Osteoblast (primary cell): ENCODE measurements at regions not wholly inside any gene's neighbourhood (a gene's known extent, or its start where the extent isn't known, plus 50 kb on each side); places are given as distances from the start of the nearest gene placed in this dataset.

Source experiments
- DNase-seq: peaks from one replicate; pipeline ENCODE4 v3.0.0; 2011; ENCODE audit warnings: low spot score, mixed read lengths; ENCODE audit not compliant: insufficient read length; ENCODE audit errors: missing footprints
- H2AFZ ChIP-seq: 2 replicates; pipeline ENCODE4 v1.6.0; 2011; ENCODE audit warnings: mild to moderate bottlenecking, low read length
- H3K27ac ChIP-seq: 2 replicates; pipeline ENCODE4 v1.5.1; 2011; ENCODE audit warnings: mild to moderate bottlenecking, low read depth, low read length, moderate library complexity
- H3K27me3 ChIP-seq: 2 replicates; pipeline ENCODE4 v1.6.0; 2012; ENCODE audit warnings: mild to moderate bottlenecking, control low read depth, inconsistent platforms, low read length, moderate library complexity; ENCODE audit not compliant: insufficient read depth
- H3K36me3 ChIP-seq: 2 replicates; pipeline ENCODE4 v1.5.1; 2011; ENCODE audit warnings: mild to moderate bottlenecking, low read length, control low read depth, moderate library complexity; ENCODE audit not compliant: insufficient read depth
- H3K4me1 ChIP-seq: 2 replicates; pipeline ENCODE4 v1.5.1; 2011; ENCODE audit warnings: mild to moderate bottlenecking, low read length, control low read depth, moderate library complexity; ENCODE audit not compliant: insufficient read depth
- H3K4me2 ChIP-seq: 2 replicates; pipeline ENCODE4 v1.6.0; 2011; ENCODE audit warnings: mild to moderate bottlenecking, low read length; ENCODE audit not compliant: insufficient read depth
- H3K4me3 ChIP-seq: fragments of 200-600 bp; sonication (generic); 3 replicates; pipeline ENCODE4 v1.5.1; 2012; ENCODE audit warnings: mild to moderate bottlenecking, low read length, inconsistent platforms; ENCODE audit not compliant: insufficient read depth
- H3K79me2 ChIP-seq: 2 replicates; pipeline ENCODE4 v1.6.0; 2012; ENCODE audit warnings: mild to moderate bottlenecking, low read length, control low read depth, inconsistent platforms; ENCODE audit not compliant: insufficient read depth
- H3K9me3 ChIP-seq: 2 replicates; pipeline ENCODE4 v1.5.1; 2011; ENCODE audit warnings: low read depth, low read length, control low read depth
- H4K20me1 ChIP-seq: 2 replicates; pipeline ENCODE4 v1.6.0; 2012; ENCODE audit warnings: mild to moderate bottlenecking, low read length, control low read depth; ENCODE audit not compliant: insufficient read depth
- TF ChIP-seq, protein P1 (sequence below): IDR thresholded peaks from 2 replicates; pipeline ENCODE4 v1.5.1; 2011; ENCODE audit warnings: mild to moderate bottlenecking, low read depth, low read length, moderate library complexity; ENCODE audit errors: extremely low read depth

DNA sequence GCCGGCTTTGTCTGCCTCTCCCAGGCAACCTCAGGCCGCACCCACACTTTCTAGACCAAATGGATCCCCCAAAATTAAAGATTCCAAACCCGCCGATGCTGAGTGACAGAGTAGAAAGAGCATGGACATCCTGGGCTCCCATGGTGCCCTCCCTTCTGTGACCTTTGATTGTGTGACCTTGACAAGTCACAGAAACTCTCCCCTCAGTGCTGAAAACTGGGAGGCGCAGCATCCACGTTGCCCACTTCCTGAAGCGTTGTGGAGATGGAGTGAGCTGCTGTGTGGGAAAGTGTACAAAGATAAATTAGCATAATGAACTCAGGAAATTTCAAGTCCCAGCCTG is 74.4 kb upstream of the MFGE8 start:
- TF ChIP-seq, protein P1, sequence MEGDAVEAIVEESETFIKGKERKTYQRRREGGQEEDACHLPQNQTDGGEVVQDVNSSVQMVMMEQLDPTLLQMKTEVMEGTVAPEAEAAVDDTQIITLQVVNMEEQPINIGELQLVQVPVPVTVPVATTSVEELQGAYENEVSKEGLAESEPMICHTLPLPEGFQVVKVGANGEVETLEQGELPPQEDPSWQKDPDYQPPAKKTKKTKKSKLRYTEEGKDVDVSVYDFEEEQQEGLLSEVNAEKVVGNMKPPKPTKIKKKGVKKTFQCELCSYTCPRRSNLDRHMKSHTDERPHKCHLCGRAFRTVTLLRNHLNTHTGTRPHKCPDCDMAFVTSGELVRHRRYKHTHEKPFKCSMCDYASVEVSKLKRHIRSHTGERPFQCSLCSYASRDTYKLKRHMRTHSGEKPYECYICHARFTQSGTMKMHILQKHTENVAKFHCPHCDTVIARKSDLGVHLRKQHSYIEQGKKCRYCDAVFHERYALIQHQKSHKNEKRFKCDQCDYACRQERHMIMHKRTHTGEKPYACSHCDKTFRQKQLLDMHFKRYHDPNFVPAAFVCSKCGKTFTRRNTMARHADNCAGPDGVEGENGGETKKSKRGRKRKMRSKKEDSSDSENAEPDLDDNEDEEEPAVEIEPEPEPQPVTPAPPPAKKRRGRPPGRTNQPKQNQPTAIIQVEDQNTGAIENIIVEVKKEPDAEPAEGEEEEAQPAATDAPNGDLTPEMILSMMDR: no peak
- peak overlapping the region; percentile 21 for H3K4me2 ChIP-seq
- no peaks in the 10 kb centered on the region for H3K9me3 ChIP-seq
- H2AFZ ChIP-seq: no peak overlapping the region
- DNase-seq: no peak
- H3K4me1 ChIP-seq: peaks cover 45% of the 10 kb centered on the region
- no peaks in the 10 kb centered on the region for H3K36me3 ChIP-seq
- H3K79me2 ChIP-seq: no peaks in the 10 kb centered on the region
- no peaks in the 10 kb centered on the region for H4K20me1 ChIP-seq
- no peak overlapping the region for H3K4me3 ChIP-seq
- H3K27ac ChIP-seq: peak overlapping the region; percentile 78
- H3K27me3 ChIP-seq: no peaks in the 10 kb centered on the region

DNA sequence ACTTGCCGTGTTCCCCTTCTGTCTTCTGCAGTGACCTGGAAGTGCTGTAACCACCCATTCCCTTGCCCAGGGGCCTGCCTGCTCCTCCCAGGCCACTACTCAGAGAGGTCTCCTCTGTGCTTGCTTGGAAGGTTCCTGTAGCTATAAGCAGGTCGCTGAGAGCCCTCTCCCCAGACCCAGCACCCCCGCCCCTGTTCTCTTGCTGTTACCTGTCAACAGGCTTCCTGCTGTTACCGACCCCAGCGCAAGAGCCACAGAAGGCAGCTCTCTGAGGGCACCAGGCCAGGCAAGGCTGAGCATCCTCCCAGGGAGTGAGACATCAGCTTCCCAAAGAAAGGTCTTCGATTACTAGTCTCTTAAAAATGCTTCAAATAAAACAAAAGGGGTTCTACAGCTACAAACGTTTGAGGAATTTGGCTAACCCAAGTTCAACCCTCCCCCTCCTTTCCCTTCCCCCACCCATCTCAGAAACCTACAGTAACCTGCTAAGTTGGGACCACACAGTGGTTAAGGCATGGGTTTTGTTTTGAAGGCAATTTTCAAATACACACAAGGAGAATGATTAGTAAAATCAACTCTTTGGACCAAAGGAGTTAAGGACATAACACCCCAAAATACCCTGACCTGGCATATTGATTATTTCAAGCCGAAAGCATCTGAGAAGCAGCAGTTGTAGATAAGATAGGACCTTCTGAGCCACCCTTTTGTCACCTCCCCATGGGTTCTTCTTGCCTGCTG is 74.9 kb upstream of the MFGE8 start:
- H3K4me3 ChIP-seq: no peak overlapping the region
- TF ChIP-seq, protein P1: no peak
- peak; percentile 90 for DNase-seq
- no peaks in the 10 kb centered on the region for H3K9me3 ChIP-seq
- peak overlapping the region; percentile 78 for H3K27ac ChIP-seq
- H3K79me2 ChIP-seq: no peaks in the 10 kb centered on the region
- H4K20me1 ChIP-seq: no peaks in the 10 kb centered on the region
- peak overlapping the region; percentile 21 for H3K4me2 ChIP-seq
- H3K36me3 ChIP-seq: no peaks in the 10 kb centered on the region
- H2AFZ ChIP-seq: peak overlapping the region; percentile 68
- H3K27me3 ChIP-seq: no peaks in the 10 kb centered on the region
- H3K4me1 ChIP-seq: peaks cover 40% of the 10 kb centered on the region

DNA sequence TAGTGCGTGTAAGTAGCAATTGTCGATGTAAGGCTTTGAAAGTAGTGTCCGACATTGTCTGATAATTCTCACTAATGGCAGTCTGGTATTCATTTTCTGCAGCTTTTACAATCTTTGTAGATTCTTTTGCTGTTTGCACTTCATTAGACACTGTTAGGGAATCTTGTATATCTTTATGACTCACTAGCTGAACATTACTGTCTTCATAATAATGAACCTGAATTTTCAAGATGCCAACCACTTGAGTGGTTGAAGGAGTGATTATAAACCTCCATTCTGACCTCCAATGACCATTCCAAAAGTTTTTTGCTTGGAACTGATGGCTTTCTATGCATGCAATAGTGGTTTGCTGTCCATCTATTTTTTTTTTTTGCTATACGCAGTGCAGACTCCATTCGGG is 76.4 kb upstream of the MFGE8 start:
- TF ChIP-seq, protein P1: no peak
- Histone ChIP-seq H4K20me1 (no peaks in the 10 kb centered on the region), H3K27me3 (no peaks in the 10 kb centered on the region), H3K4me3 (peak overlapping the region; percentile 9), H3K4me1 (peaks cover 38% of the 10 kb centered on the region), H3K4me2 (peak overlapping the region; percentile 67), H3K36me3 (no peaks in the 10 kb centered on the region), H3K9me3 (no peaks in the 10 kb centered on the region), H3K79me2 (no peaks in the 10 kb centered on the region), H3K27ac (peak overlapping the region; percentile 78), H2AFZ (no peak overlapping the region)
- peak; percentile 81 for DNase-seq

DNA sequence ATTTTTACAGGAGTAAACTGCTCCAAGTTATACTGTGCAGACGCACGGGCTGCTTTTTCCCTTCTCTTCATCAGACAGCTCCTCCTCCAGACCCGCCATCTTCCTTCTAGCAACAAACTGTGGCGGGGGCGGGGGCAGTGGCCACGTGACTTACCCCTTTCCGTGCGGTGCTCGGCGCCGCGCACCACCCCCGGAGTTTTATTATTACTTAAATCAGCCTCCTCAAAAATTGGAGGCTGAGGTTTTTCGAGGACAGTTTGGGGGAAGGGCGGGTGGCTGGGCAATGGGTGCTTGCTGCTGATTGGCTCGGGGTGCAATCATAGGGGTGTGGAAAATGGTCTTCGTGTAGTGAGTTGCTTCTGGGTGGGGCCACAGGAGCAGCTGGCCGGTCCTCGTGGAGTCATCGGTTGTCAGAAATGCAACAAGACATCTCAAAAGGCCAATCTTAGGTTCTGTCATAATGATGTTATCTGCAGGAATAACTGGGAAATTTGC is 77.1 kb upstream of the MFGE8 start:
- H3K9me3 ChIP-seq: no peaks in the 10 kb centered on the region
- no peak overlapping the region for H3K4me3 ChIP-seq
- TF ChIP-seq, protein P1: no peak
- peaks cover 38% of the 10 kb centered on the region for H3K4me1 ChIP-seq
- H3K27ac ChIP-seq: peak overlapping the region; percentile 78
- DNase-seq: no peak
- no peaks in the 10 kb centered on the region for H4K20me1 ChIP-seq
- no peaks in the 10 kb centered on the region for H3K36me3 ChIP-seq
- no peaks in the 10 kb centered on the region for H3K79me2 ChIP-seq
- no peak overlapping the region for H2AFZ ChIP-seq
- H3K4me2 ChIP-seq: peak overlapping the region; percentile 67
- no peaks in the 10 kb centered on the region for H3K27me3 ChIP-seq
